ENCODE measurements at regions not wholly inside any gene's neighbourhood (a gene's known extent, or its start where the extent isn't known, plus 50 kb on each side); places are given as distances from the start of the nearest gene placed in this dataset.

GRCh38 chr18:55821219-55821618, 233.2 kb upstream of the TCF4 start:
- DNase-seq: no peak

- DNase-seq: no peak
Observed at GRCh38 chr18:55819448-55819847, 231.5 kb upstream of the TCF4 start.

DNA sequence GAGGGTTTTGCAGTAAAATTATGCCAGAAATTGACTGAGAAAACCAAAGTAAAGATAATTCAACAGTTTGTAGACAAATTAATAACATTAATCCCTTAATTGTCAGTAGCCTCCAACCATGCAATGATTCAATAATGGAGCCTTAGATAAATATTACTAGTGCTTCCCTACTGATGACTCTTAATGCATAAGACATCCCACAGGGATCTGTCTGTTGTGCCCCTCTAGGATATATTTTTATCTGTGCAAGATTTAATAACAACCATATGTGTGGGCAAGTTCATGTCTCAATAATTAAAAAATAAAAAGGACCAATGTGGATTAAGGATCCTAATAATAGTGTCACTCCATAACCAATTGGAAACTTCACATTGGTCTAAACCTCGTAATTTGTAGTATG, 230.3 kb upstream of the TCF4 start:
- no peak for DNase-seq

DNA sequence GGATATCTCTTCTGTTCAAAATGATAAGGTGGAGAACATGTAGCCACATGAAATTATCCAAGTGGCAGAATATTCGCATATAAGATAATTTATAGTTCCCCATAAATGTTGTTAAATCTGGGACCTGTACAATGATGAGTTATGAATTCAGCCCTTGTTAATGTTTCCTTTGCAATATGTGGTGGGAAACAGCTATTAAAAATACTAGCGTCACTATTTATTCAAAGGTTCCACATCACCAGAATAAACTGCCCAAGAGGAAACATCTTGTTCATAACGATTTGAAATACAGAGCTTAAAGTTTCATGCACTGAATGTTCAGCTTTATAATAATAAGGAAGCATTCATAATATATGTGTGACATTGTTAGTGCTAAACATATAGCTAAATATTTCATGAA, 223.9 kb upstream of the TCF4 start:
- no peak for DNase-seq

- no peak for DNase-seq
Observed at GRCh38 chr18:55805666-55806065, 217.7 kb upstream of the TCF4 start.

GRCh38 chr18:55795101-55795669, 207.2 kb upstream of the TCF4 start:
- no peak for DNase-seq

DNA sequence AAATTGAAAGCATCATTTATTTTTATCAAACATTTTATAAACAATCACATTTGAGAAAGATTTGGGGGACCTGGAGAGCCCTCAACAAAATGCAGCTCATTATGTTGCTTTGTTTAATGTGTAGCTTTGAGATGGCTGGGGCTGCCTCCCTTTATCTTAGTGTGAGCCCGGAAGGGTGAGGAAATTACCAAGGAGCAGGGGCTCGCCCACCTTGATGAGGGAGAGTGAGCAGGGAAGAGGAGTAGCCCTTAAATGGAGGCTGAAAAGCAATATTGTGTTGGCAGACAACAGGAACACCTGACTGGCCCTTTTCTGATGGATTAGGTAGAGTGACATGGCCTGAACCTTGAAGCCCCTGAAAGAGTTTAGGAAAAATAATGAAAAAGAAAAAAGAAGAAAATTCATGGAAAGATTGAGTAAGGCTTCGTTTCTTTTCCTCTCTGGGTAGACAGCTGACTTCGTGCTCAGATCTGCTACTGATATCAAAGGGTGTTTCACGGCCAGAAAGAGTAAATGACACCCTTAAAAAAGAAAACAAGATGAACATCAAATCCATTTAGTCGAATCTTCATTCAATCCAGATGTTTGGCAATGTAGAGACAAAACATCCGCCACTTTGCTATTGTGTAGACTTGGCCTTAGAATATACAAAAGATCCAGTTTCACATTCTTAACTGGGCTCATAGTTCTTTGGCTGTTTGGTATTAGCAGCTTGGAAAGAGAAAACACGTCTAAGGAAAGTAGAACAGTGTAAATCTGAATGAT, 206.5 kb upstream of the TCF4 start:
- DNase-seq: no peak

- DNase-seq: no peak
Observed at GRCh38 chr18:55790296-55790695, 202.3 kb upstream of the TCF4 start.

- DNase-seq: no peak
Observed at GRCh38 chr18:55787536-55788073, 199.6 kb upstream of the TCF4 start.

DNA sequence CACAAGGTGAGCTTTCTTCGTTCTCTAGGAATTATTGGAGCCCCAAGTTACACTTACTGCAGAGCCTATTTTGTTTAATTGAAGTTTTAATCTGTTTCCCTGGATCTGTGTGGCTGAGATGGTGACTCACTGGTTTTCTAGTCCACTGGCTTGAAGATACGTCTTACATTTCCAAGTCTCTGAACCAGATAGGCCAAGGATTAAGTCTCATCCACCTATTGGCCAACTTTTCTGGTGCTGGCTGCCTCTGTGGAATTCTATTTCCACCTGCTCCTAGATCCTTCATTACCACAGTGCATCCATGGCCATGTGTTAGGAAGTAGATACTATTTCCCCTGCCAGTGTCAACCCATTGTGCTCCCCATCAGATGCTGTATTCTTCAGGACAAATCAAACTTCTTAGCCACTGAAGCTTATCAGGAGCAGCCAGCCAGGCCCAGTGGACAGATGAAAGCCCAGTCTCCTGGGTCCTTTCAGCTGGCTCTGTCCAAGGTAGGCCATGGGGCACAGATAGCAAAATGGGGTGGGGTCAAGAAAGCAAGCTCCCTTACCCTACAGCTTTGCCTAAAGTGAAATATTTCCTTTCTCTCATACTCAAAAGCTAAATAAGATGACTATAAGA, 198.8 kb upstream of the TCF4 start:
- DNase-seq: no peak

- no peak for DNase-seq
Observed at GRCh38 chr18:55783921-55784320, 195.9 kb upstream of the TCF4 start.

GRCh38 chr18:55781481-55781957, 193.5 kb upstream of the TCF4 start:
- DNase-seq: peak; percentile 23

- no peak for DNase-seq
Observed at GRCh38 chr18:55780586-55781071, 192.6 kb upstream of the TCF4 start.

GRCh38 chr18:55779691-55780585, 191.9 kb upstream of the TCF4 start:
- peak; percentile 53 for DNase-seq

DNA sequence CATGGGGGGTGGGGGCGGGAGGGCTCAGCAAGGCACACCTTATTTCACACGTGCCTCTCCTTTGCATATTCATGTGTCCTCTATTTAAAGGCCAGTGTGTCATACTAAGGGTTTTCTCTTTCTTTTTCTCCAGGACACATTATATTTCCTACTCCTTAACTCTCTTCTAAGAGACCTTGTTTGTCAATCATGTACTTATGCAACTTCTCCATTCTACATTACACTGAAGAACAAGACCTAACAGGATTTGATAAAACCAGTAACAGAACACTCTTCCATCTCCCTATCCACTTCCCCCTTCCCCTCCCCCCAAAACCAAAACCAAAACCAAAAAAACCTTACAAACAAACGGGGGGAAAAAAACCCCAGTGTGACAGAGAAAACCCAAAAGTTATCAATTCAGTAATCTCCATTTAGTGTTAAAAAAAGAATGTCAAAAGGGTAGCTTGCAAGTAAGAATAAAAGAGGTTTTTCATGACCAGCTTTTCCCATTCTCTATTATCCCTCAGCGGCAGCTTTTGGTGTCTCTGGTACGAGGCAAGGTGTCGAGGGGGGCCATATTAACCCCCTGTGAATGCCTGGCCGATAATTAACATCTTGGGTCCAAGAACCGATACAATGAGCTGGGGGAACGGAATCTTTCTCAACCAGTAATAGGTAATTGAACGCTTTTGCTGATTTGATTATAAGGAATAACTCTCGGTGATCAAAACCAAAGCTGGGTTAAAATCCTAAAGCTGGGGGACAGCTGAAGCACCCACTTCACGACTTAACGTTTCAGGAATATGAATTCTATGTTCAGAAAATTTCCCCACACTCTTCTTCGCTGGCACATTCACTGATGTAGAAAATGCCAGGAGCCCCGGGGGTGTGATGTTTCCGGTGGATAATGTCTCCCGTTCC, 191.0 kb upstream of the TCF4 start:
- no peak for DNase-seq

GRCh38 chr18:55777666-55778304, 189.8 kb upstream of the TCF4 start:
- no peak for DNase-seq

GRCh38 chr18:55775972-55776371, 188.0 kb upstream of the TCF4 start:
- no peak for DNase-seq

DNA sequence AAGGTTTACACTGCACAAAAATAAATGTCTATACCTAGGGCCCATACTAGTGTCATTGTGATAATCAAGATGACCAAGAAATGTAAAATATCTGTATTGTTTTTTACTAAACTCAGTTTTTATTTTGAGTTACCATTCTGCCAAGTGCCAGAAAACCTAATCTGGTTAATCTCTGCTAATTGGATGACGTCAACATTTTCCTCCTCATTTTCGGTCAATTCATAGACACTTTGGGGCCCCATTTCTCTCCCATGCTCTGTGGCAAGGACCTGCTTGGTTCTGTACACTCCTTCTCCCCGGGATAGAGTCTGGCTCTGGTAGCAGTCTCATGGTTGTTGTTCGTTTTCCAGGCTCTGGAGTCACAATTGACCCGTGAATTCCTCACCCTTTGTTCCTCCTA, 186.5 kb upstream of the TCF4 start:
- no peak for DNase-seq

GRCh38 chr18:55768255-55768654, 180.3 kb upstream of the TCF4 start:
- DNase-seq: no peak

DNA sequence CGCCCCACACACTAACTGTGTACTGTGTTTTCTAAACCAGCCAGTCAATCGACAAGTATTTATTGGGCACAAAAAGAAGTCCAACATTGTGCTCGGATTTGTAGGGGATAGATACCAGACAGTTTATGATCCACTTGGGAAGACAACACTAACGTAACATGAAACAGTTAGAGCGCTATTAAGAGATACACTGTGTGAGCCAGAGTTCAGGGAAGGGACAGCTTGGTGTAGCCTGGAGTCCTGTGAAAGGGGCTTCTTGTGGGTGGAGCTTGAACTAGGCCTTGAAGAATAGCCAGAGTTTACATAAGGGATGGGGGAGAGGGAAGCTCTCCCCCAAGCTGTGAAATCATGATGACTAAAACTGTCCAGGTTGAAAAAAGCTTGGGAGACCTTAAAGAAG, 176.4 kb upstream of the TCF4 start:
- no peak for DNase-seq

- no peak for DNase-seq
Observed at GRCh38 chr18:55763805-55764204, 175.8 kb upstream of the TCF4 start.
